Smooth muscle cell of the brain vasculature (primary cell): ENCODE measurements at regions not wholly inside any gene's neighbourhood (a gene's known extent, or its start where the extent isn't known, plus 50 kb on each side); places are given as distances from the start of the nearest gene placed in this dataset.
"Not testable (repeated sequence)": the region's sequence is repeated elsewhere in the genome, so short reads cannot be mapped to it uniquely, and the experiment has no call there.

Experiments
- DNase-seq: peaks from one replicate; pipeline ENCODE4 v3.0.0-alpha.2; 2012; ENCODE audit warnings: low read depth, low spot score

DNA sequence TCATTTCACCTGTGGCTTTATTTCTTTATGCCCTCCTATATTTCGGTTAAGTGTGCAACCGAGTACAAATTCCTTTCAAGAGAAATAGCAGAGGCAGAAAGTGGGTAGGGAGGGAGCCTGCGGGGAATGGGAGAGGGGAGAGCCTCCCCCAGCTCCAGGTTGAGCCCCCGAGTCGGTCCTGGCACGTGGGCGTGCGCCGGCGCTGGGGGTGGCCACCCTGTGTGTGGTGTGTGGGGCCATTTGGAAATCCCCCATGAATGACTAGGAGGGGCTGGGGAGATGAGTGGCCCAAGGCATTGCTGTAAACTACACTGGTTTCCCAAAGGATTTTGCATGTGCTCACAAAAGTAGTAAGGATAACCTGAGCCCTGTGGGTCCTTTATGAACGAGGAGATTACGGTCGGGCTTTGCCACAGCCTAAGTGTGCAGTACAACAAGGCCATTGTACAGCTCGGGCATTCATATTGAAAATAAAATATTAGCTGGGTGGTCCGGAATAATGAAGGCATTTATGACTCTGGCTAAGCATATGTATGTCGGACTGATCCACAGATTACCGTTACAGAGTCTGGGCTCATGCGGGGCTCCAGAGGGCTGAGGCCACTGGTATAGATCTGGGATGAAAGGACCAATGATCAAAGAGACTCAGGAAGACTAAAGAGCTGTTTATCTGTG, 84.5 kb upstream of the RALGAPA2 start:
- DNase-seq = no peak

DNA sequence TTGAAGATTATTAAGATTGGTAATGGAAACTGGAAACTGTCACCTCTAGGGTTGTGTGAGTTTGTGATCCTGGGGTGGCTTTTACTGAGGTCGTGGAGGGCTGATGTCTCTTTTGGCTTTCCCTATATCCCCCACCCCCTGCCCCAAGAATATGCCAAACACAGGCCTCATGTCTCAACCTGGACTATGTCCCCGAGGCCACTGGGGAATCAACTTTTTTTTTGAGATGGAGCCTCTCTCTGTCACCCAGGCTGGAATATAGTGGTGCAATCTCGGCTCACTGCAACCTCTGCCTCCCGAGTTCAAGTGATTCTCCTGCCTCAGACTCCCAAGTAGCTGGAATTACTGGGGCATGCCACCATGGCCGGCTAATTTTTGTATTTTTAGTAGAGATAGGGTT, 83.3 kb upstream of the RALGAPA2 start:
- DNase-seq = no peak

DNA sequence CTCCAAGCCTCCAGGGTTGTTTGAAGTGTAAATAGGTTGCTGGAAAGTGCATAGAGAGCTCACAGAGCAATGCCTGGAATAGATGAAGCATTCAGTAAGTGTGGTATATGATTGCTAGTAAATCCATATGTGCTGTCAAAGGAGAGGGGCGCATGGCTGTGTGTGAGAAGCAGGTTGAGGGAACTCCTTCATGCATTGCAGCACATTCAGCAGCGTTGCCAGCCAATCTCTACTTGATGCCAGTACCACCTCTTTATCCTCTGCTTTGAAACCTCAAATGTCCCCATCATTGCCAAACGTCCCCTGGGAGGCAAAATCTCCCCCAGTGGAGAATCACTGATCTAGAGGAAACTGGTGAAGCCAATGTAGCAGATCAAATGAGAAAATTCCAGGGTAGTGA, 82.7 kb upstream of the RALGAPA2 start:
- DNase-seq = no peak

DNA sequence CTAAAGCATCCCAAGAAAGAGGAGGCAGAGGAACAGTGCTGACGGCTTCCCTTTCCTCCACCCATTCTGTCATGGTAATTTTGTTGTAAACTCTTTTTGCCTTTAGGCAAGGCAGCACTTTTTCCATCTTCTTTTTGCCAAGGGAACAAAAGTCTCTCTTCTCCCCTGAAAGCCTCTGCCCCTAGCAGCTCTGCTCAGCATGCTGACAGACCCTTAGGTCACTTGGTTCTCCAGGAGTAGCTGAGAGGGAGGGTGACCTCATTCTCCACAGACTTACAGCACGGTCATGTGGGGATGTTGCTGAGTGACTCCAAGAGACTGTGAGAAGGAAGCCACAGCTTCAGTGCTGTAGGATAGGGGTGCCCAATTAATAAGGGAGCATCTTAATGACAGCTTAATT, 81.1 kb upstream of the RALGAPA2 start:
- no peak for DNase-seq

DNA sequence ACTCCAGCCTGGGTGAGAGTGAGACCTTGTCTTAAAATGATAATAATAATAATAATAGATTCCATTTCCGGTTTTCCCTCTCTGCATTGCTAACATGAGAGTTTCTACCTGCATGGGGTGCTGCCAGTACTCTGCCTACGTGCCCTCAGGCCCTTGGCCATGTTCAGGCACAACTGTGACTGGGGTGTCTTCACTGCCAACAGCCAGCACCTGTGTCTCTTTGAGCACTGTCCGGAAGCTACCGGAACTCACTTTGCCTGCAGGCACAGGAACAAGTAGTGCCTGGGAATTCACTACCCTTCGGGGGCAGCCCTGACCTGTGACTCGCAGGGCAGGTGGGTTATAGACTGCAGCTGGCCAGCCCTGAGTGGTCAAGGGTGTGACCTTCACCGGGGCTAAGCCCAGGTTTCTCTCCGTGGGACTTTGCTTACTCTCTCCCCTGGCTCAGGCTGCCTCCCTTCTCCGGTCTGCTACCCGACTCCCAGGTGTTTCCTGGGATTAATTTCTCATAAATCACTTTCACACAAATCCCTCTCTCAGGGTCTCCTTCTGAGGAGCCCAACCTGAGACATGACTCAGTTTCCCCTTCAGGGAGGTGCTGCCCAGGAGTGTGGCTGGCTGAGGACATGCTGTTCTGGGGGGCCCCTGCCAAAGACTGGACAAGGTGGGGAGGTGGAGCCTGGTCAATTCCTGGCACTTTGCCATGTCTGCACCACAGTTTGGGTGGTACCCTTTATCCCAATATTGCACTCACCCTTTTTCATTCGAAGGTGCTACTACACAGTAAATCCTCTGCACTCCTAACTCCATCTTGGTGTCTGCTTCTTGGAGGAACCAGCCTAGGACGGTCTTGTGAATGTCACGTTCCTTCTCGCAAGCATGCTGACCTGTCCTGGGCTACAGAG, 79.5 kb upstream of the RALGAPA2 start:
- no peak for DNase-seq

DNA sequence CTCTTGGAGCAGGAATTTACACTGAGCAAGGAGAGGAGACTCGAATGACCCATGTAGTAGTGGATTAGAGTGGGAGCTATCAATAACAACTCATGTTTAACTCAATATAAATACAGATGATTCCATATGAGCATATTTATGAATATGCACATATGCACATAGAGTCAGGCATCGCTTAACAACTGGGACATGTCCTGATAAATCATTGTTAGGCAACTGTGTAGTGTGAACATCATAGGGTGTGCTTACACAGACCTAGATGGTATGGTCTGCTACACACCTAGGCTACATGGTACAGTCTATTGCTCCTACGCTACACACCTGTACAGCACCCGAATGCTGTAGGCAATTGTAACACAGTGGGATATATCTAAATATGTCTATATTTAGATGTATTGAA, 75.9 kb upstream of the RALGAPA2 start:
- DNase-seq = no peak

DNA sequence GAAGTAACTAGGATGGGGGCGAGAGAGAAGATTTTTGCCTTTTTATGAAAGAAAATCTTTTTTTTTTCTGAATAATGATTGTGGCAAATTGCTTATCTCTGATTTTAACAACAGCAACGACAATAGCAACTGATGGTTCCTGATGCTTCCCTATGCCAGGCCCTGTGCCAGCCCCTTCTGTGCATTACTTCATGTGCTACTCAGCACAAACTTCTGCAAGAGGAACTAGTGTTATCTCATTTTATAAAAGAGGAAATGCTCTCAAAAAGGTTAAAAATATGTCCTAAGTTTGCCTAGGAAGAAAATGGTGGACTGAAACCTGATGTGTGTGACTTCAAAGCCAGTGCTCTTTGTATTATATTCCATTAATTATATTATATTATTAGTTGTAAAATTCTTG, 74.0 kb upstream of the RALGAPA2 start:
- no peak for DNase-seq

DNA sequence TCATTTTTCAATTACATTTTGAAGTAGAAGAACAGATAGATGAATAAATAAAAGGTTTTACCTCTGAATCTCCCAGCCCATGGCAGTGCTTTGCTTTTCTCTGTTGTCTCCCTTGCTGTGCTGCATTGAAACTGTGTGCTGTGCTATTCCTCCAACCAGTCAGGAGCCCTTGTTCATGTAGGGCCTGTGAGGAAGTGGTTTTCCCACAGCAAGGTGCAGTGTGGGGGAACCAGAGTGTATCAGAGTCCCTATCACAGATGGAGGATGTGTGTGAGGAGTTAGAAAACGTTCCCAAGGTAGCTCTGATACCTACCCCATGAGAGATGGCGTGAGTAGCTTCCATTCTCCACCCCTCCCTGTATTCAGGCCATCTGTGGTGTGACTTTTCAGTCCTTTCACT, 72.8 kb upstream of the RALGAPA2 start:
- no peak for DNase-seq

DNA sequence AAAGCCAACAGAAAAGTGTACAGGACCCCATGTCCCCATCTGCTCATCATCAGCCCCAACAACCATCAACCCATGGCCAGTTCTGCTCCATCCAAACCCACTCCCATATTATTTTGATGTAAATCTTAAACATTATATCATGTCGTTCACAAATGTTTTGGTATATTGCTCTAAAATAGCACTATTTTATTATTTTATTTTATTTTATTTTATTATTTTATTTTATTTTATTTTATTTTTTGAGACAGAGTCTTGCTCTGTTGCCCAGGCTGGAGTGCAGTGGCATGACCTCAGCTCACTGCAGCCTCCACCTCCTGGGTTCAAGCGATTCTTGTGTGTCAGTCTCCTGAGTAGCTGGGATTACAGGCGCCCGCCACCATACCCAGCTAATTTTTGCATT, 72.0 kb upstream of the RALGAPA2 start:
- DNase-seq = not testable (repeated sequence)

DNA sequence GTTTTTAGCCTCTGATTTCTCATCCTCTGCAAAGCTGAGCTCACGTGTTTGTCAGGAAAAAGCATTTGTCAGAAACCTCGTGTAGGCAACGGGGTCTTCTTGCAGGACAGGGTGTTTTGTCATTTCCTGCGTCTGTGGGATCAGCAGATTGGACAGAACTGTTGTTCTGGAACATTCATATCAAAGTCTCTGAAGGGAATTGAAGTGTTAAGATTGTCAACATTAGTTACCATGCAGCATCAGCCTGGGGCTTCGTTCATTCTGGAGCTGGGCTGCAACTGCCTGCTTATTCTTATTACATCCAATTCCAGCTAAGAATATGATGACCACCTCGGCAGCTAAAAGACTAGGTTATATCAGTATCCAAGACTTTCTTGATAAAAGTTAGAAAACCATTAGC, 71.0 kb upstream of the RALGAPA2 start:
- DNase-seq = no peak

DNA sequence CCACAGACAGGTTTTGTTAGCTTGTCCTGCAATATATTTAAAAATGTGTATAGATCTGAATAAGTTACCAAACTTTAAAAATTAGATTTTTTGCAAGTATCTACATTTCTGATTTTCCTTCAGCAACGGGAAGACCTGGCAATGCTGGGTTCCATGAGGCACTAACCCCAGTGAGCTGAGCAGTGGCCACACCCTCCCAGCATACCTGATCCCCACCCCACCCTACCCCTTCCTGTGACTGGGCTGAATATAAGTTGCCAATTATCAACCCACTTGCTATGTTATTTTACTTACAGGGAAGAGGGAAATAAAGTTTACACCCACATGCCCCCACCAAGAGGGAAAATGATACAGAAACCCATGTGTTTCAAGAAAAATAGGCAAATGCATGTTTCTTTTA, 70.3 kb upstream of the RALGAPA2 start:
- no peak for DNase-seq

DNA sequence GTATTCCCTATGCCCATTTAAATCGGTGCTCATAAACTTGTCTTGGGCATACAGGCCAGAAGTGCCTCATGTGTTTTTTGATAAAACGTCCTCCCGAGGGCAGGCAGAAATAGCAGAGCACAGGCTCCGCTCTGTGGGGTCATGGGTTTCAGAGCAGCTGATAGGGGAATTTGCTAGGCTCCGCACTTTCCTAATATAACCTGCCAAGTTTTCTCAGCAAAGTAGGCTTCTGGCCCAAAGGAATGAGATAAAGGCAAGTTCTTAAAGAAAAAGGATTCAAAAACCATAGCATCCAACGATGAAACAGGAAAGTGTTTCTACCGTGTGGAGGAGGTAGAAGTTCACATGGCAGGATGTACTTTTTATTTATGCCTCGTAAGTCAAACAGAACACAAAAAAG, 69.8 kb upstream of the RALGAPA2 start:
- DNase-seq = no peak

DNA sequence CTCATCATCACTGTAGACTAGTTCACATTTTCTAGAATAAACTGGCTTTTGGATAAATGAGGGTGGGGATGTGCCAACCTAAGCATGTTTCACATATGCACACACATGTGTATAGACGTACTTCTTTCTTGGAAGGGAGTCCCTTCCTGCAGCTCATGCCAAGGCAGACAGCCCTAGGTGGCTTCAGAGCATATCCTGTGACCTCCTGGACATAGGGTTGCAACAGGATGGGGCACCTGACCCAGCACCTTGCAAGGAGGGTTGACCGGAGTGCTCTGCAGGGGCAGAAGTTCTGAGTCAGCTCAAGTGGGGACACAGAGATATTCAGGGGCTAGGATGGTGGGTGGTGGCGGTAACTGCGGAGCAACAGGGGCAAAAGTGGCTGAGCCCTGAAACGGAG, 68.6 kb upstream of the RALGAPA2 start:
- DNase-seq = no peak

DNA sequence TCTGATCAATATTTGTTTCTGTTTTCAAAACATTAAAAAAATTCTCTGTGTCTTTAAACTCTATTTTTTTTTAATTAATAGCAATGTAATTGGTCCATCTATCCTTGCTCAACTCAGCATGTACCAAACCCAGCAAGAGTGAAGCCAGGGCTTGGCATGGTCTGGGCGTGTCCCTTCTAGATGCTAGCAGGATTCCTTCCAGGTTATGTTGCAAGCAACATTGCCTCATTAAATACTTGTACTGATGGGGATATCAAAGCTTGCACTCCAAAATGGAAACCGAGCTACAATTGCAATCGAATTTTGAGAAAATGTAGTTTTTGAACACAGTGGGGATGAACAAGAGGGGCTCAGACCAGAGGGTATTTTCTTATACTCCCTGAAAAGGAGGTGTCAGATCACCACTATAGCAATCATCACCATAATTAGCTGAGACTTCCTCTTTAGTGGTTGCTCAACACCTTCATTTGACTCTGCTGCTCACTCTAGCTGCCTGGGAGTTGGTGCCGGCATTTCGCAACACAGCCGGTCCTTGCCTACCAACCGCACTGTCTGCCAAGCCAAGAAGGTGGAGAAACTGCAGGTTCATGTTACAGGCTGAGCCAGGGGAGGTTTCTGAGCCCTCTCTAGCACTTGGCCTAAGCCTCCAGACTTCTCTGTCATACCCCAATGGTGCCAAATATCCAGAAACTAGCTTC, 67.8 kb upstream of the RALGAPA2 start:
- DNase-seq = no peak

DNA sequence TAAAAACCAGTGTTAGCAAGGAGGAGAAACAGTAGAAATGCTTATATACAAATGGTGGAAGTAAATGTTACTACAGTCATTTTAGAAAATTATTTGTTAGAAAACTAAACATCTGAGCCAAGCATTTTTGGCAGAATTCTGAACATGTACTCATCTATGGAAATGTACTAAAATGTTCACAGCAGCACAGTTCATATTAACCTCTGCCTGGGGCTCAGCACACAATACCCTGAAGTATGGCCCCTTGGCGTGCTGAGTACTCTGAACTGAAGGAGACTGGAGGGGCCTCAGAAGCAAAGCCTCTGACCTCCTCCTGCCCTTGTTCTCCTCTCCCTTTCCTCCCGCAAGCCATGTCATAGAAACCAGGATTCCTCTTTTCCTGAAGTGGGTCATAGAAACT, 66.2 kb upstream of the RALGAPA2 start:
- no peak for DNase-seq

DNA sequence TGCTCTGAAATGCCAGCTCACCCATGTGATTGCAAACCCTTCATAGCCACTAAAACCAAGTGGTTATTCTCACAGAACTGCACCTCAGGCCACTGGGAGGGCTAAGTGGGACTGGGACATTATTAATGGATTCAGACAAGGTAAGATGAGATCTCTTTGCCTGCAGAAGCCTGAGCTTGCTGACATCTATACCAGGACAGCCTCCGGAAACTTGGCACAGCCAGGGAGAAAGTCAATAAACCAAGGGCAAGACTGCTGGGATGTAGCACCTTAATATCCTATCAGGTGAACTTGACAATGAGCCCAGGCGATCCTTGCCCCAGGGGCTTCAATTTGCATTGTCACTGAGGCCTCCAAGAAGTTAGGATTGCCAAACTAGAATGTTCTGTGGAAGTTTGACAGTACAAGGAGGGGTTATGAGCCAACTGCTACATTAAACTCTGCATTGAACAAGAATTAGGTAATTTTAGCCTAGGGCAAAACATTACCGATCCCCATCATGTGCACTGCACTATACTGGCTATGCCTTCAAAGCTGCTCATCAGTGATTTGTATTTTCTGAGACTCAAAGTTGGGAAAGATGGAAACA, 60.1 kb upstream of the RALGAPA2 start:
- no peak for DNase-seq

DNA sequence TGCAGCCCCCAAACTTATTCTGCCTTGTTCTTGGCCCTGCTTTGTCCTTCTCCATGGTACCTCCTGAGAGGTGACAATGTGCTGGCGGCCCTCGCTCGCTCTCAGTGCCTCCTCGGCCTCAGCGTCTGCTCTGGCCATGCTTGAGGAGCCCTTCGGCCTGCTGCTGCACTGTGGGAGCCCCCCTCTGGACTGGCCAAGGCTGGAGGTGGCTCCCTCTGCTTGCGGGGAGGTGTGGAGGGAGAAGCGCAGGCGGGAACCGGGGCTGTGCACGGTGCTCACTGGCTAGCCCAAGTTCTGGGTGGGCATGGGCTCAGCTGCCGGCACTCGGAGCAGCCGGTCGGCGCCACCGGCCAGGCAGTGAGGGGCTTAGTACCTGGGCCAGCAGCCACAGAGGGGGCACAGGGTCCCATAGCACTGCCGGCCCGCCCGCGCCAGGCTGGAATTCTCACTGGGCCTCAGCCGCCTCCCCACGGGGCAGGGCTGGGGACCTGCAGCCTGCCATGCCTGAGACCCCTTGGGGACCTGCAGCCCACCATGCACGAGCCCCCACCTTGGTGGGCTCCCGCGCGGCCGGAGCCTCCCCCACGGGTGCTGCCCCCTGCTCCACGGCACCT, 55.9 kb upstream of the RALGAPA2 start:
- no peak for DNase-seq

DNA sequence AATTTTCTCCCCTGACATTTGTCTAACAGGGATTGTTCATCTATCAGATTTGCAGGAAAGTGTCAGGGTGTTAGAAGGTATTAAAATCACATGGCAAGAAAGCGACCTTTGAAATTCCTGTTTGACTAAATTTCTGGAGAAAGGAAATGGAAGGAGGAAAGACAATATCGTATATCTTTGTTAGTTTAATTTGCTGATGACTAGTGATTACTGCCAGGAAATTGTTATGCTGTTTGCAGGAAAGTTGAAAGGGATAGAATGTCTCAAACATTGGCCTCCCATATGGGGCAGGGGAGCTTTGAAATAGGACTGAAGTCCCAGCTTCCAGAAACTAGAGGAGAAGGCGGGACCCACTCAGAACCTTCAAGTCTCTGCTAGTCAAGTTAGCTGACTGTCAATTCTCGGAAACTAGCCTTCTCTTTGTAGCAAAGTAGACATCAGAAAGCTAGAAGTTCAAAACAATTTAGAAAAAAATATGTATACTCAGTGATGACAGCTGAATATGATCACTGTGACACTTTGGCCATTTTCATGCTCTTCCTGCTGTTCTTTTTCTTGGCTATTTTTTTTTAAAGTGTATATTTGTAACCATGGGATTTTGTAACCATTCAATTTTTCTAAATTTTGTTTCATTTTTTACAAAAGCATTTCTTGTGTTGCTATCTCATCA, 53.4 kb upstream of the RALGAPA2 start:
- DNase-seq = no peak

DNA sequence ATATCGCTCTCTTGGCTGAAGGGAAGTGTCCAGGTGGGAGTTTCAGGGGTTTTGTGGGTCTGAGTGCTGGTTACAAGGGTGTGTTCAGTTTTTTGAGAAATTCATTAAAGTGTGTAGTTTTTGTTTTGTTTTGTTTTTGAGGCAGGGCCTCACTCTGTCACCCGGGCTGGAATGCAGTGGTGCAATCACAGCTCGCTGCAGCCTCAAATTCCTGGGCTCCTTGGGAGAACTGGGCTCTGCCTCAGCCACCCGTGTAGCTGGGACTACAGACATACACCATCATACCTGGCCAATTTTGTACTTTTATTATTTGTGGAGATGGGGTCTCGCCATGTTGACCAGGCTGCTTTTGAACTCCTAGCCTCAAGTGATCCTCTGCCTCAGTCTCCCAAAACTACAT, 51.2 kb upstream of the RALGAPA2 start:
- no peak for DNase-seq
